ENCODE measurements at regions not wholly inside any gene's neighbourhood (a gene's known extent, or its start where the extent isn't known, plus 50 kb on each side); places are given as distances from the start of the nearest gene placed in this dataset.

GRCh38 chrX:97763981-97764380 lies 880.3 kb downstream of the RPA4 start:
- TF ChIP-seq CTCF (conservative IDR thresholded peaks at IDR 0.05 in 1 of 2, IDR thresholded peaks at IDR 0.05 in 1 of 2; ENCODE audit: extremely low read depth in 1 of 2, insufficient read depth in 1 of 2, low read depth in 1 of 2, low read length in 2 of 2) (no peak), EZH2 (IDR thresholded peaks at IDR 0.05; ENCODE audit: borderline replicate concordance, low read length) (no peak)

Measured in mammary epithelial cell (primary cell).